ENCODE measurements at regions not wholly inside any gene's neighbourhood (a gene's known extent, or its start where the extent isn't known, plus 50 kb on each side); places are given as distances from the start of the nearest gene placed in this dataset.

GRCh38 chr7:142533920-142534319 is 215.4 kb upstream of the PRSS1 start:
- no peak for TF ChIP-seq CTCF (conservative IDR thresholded peaks at IDR 0.05)
- no peak for TF ChIP-seq ZFX (IDR thresholded peaks at IDR 0.05)
